Fibroblast of mammary gland (primary cell): ENCODE measurements at regions not wholly inside any gene's neighbourhood (a gene's known extent, or its start where the extent isn't known, plus 50 kb on each side); places are given as distances from the start of the nearest gene placed in this dataset.

Source experiments
- DNase-seq: peaks from one replicate; pipeline ENCODE4 v3.0.0-alpha.2; 2010; ENCODE audit warnings: low read depth
- H3K4me3 ChIP-seq: 2 replicates; pipeline ENCODE4 v1.5.1; 2011; ENCODE audit warnings: low read depth, mild to moderate bottlenecking, low read length, moderate library complexity; ENCODE audit not compliant: control insufficient read depth
- TF ChIP-seq, protein P1 (sequence below): conservative IDR thresholded peaks from 2 replicates; pipeline ENCODE4 v1.5.1; 2011; ENCODE audit warnings: low read depth, low read length, inconsistent platforms; ENCODE audit not compliant: control insufficient read depth, insufficient read depth

DNA sequence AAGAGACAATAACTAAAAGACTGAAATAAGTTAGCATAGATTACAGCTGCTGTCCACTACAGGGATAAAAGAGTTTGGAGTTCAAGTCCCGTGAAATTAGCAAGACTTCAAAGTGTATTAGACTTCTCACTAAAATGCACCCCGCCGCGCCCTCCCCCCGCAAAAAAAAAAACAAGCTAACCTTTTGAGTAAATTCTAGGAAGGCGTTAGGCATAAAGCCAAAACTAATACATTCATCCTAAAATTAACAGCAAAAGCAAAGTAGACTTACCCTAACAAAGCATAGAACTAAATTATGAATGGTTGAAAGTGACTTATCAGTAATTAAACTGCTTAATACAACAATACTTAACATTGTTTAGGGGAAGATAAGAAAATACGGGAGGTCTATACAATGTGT, 581.0 kb upstream of the CHORDC1 start:
- DNase-seq: no peak
- TF ChIP-seq, protein P1, sequence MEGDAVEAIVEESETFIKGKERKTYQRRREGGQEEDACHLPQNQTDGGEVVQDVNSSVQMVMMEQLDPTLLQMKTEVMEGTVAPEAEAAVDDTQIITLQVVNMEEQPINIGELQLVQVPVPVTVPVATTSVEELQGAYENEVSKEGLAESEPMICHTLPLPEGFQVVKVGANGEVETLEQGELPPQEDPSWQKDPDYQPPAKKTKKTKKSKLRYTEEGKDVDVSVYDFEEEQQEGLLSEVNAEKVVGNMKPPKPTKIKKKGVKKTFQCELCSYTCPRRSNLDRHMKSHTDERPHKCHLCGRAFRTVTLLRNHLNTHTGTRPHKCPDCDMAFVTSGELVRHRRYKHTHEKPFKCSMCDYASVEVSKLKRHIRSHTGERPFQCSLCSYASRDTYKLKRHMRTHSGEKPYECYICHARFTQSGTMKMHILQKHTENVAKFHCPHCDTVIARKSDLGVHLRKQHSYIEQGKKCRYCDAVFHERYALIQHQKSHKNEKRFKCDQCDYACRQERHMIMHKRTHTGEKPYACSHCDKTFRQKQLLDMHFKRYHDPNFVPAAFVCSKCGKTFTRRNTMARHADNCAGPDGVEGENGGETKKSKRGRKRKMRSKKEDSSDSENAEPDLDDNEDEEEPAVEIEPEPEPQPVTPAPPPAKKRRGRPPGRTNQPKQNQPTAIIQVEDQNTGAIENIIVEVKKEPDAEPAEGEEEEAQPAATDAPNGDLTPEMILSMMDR: no peak
- H3K4me3 ChIP-seq: no peak overlapping the region

DNA sequence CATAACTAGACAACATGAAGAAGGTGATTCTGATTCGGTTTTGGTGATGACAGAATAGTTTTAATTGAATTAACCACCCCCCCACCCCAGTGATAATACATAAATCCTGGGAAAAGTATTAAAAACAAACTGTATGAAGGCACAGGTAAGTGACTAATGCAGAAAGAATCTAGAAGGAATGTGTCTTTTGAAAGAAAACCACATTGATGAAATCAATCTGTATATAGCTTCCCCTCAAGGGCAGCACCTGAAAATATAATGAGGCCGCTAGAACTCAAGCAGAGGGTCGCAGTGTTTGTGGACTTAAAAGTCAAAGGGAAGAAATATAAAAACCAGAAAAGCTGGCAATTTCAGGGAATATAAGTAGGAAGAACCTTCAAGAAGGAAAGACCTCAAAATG, 580.5 kb upstream of the CHORDC1 start:
- DNase-seq: no peak
- TF ChIP-seq, protein P1: no peak
- H3K4me3 ChIP-seq: no peak overlapping the region

DNA sequence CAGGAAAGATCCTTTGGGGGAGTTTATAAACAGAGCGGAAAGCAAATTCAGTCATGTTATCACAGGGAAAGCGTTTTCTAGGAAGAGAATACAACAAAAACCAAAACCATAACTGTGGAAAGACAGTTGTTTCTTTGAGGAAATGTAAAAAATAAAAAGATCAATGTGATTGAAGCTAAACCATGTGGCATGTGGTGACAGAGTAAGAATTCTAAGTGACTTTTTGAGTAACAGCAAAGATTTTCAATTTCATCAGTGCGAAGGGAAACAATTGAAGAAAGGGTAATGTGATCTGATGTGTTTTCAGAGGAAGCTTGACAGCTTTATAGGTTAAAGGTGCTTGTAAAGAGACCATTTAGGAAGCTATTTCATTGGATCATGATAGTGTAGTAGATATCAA, 575.9 kb upstream of the CHORDC1 start:
- no peak overlapping the region for H3K4me3 ChIP-seq
- TF ChIP-seq, protein P1: no peak
- DNase-seq: no peak

DNA sequence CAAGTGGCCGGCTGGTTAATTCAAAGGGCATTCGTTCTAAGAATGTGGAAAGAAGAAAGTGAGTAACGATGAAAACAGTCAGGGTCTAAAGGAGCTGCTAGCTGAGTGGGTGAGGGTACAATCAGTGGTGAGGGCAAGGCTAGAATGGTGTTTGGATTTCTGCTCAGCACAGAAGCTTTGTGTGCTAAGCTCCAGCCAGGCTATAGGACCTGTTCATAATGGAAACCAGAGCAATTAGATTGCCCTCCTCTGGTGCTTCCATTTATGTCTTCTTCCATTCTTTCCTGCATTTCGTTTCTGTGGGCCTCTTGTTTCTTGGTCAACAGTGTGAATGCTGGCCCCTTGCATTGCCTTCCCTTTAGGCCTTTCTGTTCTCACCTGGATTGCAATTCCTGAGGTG, 572.9 kb upstream of the CHORDC1 start:
- DNase-seq: no peak
- TF ChIP-seq, protein P1: no peak
- H3K4me3 ChIP-seq: no peak overlapping the region

DNA sequence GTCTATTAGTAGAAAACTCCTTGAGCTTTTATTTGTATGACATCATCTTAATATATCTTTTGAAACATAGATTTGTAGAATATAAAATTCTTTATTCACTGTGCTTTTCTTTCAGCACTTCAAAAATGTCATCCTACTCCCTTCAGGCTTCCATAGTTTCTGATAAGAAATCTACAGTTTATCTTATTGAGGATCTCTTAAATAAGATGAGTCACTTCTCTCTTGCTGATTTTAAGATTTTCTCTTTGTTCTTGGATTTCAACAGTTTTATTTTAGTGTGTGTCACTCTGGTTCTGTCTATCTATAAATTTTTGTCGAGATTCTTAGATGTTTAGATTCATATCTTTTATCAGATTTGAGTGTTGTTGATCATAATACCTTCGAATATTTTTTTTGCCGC, 566.1 kb upstream of the CHORDC1 start:
- no peak for DNase-seq
- TF ChIP-seq, protein P1: no peak
- no peak overlapping the region for H3K4me3 ChIP-seq

DNA sequence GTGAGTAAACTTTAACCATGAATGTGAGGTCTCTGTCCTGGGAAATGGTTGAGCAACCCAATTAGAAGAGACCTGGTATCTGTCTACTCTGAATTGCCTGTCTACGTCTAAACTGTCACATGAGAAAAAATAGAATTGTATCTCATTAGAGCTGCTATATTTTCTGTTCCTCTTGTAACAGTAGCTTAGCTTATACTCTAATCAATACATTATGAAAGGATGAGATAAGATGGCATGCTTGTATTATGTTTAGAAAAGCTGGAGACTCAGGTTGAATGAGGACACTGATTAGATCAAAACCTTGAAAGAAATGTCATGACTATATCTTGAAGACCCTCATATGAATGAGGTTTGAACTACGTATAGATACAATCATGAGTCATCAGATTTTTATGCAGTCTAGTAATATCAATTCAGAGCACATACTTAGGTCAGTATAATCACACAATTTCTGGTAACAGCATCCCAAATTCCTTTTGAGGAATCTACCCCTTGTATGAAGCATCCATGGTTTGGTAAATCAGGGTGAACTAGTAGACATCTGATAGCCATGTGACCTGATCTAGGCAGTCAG, 561.5 kb upstream of the CHORDC1 start:
- no peak for DNase-seq
- TF ChIP-seq, protein P1: no peak
- H3K4me3 ChIP-seq: no peak overlapping the region

DNA sequence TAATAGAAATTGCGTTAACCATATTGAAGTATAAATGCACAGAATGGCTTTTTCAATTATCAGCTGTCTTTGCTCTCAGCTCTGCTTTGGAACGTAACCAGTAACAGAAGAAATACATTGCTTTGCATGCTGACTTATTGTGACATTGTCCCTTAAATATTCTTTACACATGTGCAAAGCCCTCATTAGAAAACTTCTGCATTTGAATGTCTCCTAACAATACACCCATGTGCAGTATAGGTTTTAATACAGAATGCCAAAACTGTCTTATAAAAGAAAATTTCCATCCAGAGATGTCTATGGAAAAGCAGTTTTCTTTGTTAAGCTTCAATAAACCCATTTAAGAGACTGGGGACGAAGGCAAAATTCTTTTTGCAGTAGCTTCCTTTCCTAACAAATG, 560.3 kb upstream of the CHORDC1 start:
- DNase-seq: no peak
- H3K4me3 ChIP-seq: no peak overlapping the region
- TF ChIP-seq, protein P1: no peak
